Choroid plexus epithelial cell (primary cell): ENCODE measurements at regions not wholly inside any gene's neighbourhood (a gene's known extent, or its start where the extent isn't known, plus 50 kb on each side); places are given as distances from the start of the nearest gene placed in this dataset.

Experiments used
- DNase-seq: peaks from one replicate; pipeline ENCODE4 v3.0.0-alpha.2; 2010; ENCODE audit warnings: low read depth
- H3K4me3 ChIP-seq: 2 replicates; pipeline ENCODE4 v1.5.1; 2011; ENCODE audit warnings: low read depth, mild to moderate bottlenecking, control low read depth, low read length, moderate library complexity
- TF ChIP-seq, protein P1 (sequence below): conservative IDR thresholded peaks from 2 replicates; pipeline ENCODE4 v1.5.1; 2011; ENCODE audit warnings: low read depth, mild to moderate bottlenecking, control low read depth, inconsistent platforms, low read length, moderate library complexity

DNA sequence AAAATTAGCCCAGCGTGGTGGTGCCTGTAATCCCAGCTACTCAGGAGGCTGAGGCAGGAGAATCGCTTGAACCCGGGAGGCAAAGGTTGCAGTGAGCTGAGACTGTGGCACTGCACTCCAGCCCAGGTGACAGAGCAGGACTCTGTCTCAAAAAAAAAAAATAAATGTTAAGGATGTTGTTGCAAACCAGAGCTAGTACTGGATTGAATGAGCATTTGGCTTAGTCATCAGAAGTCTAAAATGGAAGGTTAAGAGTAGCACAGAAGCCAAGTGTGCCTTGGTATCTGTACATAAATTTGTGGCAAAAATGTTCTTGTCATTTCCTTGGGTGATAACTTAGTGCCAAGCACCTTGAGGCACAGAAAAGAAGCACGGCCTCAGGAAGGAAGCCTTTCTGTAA is 50.6 kb upstream of the MED9 start:
- no peak for DNase-seq
- H3K4me3 ChIP-seq: no peak overlapping the region
- TF ChIP-seq, protein P1, sequence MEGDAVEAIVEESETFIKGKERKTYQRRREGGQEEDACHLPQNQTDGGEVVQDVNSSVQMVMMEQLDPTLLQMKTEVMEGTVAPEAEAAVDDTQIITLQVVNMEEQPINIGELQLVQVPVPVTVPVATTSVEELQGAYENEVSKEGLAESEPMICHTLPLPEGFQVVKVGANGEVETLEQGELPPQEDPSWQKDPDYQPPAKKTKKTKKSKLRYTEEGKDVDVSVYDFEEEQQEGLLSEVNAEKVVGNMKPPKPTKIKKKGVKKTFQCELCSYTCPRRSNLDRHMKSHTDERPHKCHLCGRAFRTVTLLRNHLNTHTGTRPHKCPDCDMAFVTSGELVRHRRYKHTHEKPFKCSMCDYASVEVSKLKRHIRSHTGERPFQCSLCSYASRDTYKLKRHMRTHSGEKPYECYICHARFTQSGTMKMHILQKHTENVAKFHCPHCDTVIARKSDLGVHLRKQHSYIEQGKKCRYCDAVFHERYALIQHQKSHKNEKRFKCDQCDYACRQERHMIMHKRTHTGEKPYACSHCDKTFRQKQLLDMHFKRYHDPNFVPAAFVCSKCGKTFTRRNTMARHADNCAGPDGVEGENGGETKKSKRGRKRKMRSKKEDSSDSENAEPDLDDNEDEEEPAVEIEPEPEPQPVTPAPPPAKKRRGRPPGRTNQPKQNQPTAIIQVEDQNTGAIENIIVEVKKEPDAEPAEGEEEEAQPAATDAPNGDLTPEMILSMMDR: no peak
